AG09319 (cell line): ENCODE measurements at regions not wholly inside any gene's neighbourhood (a gene's known extent, or its start where the extent isn't known, plus 50 kb on each side); places are given as distances from the start of the nearest gene placed in this dataset.

Experiments used
- DNase-seq: peaks from one replicate; pipeline ENCODE4 v3.0.0-alpha.2; 2010; ENCODE audit warnings: low read depth; ENCODE audit errors: extremely low read depth
- TF ChIP-seq, protein P1 (sequence below): IDR thresholded peaks from 2 replicates; pipeline ENCODE4 v1.5.1; 2011; ENCODE audit warnings: low read depth, mild to moderate bottlenecking, inconsistent platforms, low read length, moderate library complexity

DNA sequence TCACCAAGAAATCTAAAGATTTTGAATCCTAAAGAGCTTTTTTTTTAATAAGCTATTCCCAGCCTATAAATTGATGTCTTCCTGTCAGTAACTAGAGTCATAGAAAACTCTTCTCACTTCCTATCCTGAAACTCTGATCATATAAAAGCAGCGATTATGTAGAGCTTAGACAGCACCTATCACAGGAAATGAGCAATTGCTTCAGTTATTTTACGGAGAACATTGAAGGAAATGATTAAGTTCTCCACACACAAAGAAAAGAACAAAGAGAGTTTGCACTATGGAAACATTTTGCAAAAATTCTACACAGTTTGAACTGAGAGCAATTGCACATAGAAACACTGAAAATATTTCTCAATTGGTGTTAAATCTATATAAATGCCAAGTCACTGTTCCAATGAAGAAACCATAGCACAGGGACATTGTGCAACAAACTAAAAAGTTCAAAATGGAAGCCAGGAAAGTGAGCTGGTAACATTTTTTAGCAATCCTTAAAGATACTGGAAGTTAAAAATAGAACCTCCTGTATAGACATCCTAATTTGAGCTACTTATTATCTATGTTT, 291.5 kb upstream of the ARHGEF26 start:
- DNase-seq: no peak
- TF ChIP-seq, protein P1, sequence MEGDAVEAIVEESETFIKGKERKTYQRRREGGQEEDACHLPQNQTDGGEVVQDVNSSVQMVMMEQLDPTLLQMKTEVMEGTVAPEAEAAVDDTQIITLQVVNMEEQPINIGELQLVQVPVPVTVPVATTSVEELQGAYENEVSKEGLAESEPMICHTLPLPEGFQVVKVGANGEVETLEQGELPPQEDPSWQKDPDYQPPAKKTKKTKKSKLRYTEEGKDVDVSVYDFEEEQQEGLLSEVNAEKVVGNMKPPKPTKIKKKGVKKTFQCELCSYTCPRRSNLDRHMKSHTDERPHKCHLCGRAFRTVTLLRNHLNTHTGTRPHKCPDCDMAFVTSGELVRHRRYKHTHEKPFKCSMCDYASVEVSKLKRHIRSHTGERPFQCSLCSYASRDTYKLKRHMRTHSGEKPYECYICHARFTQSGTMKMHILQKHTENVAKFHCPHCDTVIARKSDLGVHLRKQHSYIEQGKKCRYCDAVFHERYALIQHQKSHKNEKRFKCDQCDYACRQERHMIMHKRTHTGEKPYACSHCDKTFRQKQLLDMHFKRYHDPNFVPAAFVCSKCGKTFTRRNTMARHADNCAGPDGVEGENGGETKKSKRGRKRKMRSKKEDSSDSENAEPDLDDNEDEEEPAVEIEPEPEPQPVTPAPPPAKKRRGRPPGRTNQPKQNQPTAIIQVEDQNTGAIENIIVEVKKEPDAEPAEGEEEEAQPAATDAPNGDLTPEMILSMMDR: no peak

DNA sequence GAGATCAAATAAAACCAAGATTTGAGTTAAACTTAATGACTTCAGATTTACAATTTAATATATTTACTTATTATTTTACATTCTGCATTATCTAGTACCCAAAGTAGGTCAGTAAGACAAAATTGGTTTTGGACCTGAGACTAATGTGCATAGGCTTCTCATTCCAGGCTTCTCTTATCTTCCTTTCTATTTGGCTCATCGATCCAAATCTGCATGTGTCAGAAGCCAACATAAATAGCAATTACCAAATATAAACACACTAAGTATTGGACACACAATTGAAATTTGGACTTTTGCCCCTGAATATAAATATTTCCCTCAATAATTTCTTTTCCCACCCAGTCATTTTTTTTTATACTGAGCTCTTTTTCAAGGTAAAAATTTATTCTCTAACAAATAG, 290.6 kb upstream of the ARHGEF26 start:
- no peak for DNase-seq
- TF ChIP-seq, protein P1: no peak

DNA sequence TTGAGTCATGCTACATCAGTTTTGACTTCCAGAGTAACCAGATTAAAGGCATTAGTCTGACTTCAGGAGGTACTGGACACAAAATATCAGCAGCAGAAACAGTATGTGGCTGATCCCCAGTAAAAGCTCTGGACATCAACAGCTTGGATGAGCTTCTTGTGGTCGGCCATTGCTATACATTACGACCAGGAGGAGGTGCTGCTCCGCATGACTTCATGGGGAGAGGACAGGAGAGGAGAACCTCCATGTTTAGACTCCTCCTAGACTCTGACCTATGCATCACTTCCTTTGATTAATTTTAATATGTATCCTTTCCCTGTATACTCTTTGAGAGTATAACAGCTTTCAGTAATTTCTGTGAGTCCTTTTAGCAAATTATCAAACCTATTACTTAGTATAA, 285.6 kb upstream of the ARHGEF26 start:
- no peak for DNase-seq
- TF ChIP-seq, protein P1: no peak

DNA sequence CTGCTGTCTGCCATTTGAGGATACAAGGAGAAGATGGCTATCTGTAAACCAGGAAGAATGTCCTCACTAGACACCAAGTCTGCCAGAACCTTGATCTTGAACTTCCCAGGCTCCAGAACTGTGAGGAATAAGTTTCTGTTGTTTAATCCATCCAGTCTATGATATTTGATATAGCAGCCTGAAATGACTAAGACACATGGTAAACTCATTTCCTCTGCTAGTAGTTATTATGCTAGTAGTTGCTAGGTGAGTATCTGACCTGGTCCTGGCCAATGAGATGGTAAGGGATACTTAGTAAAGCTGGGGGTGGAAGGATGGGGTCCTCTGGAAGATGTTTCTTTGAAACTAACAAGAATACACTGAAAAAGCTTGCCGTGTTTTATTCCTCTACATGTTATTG, 280.7 kb upstream of the ARHGEF26 start:
- TF ChIP-seq, protein P1: no peak
- no peak for DNase-seq

DNA sequence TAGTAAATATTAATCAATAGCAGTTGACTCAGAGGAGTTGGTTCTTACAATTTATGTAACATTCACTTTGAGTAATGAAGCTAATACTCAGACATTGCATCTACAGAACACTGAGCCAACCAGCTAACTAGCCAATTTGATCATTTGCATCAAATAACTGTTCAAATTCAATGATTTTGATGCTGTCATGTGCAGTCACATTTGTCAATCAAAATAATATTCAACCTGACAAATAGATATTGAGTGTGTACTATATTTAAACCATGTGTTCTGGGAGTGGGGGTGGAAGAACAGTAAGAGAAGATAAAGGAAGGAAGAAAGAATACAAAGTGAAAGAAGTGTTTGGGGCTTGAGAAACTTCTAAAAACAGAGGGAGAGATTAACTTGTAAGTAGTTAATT, 277.2 kb upstream of the ARHGEF26 start:
- TF ChIP-seq, protein P1: no peak
- DNase-seq: no peak

DNA sequence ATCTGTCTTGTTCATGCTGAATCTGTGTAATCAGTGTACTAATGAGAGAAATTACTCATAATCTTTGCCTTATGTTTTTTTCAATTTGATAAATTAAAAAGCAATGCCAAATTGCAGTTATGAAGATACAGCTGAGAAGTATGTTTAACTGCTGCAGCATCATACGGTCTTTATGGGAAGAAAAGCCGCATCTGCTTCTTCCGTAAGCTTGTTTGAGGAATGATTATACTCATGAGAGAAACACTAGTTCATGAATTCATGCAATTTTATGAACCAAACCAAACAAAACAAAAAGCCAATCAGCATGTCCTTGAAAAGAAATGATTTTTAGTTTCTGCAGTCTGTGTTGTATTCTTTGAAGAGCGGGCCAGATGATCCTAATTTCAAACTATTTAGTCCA, 275.9 kb upstream of the ARHGEF26 start:
- DNase-seq: no peak
- TF ChIP-seq, protein P1: no peak

DNA sequence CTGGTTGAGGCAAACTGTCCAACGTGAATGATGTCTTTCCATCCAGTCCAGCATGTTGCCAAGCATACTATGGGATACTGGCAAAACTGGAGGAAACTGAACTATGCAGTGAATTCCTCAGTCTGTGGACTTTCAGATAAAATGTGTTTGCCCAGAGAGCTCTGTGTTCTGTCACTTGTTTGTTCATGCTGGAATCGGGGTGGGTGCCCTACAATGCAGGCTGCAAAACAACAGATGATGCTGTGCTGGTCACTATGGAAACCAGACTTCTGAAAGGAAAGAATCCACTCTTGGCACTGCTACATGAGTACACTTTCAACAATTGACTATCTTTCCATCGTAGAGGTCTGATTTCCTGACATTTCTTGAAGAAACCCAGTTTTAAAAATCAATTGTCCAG, 272.5 kb upstream of the ARHGEF26 start:
- TF ChIP-seq, protein P1: no peak
- no peak for DNase-seq
